ENCODE measurements at regions not wholly inside any gene's neighbourhood (a gene's known extent, or its start where the extent isn't known, plus 50 kb on each side); places are given as distances from the start of the nearest gene placed in this dataset.

- Histone ChIP-seq H3K9ac (ENCODE audit: low read length) (no peak overlapping the region), H3F3A (ENCODE audit: insufficient read depth) (no peaks in the 10 kb centered on the region), H4K20me1 (ENCODE audit: low read depth, low read length) (no peaks in the 10 kb centered on the region), H2AFZ (ENCODE audit: low read depth, low read length, severe bottlenecking) (no peak overlapping the region), H3K79me2 (ENCODE audit: insufficient read depth, low read length) (no peaks in the 10 kb centered on the region), H3K27ac (ENCODE audit: low read depth, low read length) (no peak overlapping the region), H3K9me2 (replicated peaks; ENCODE audit: insufficient read depth, low read length) (no peaks in the 10 kb centered on the region), H3K4me2 (ENCODE audit: low read depth, low read length, poor library complexity, severe bottlenecking) (no peak overlapping the region), H3K4me3 (ENCODE audit: insufficient read depth, low read length, poor library complexity, severe bottlenecking) (no peak overlapping the region), H3K27me3 (ENCODE audit: low read length) (no peaks in the 10 kb centered on the region), H3K9me3 (ENCODE audit: insufficient read depth, low read length) (no peaks in the 10 kb centered on the region), H3K36me3 (ENCODE audit: low read length) (no peaks in the 10 kb centered on the region)
- TF ChIP-seq CTCF (IDR thresholded peaks at IDR 0.05; ENCODE audit: insufficient read depth, low read length, poor library complexity, severe bottlenecking) (no peak), EZH2phosphoT487 (conservative IDR thresholded peaks at IDR 0.05; ENCODE audit: low read length) (no peak)
These were observed 807.8 kb upstream of the FOXG1 start for GRCh38 chr14:27958757-27959156.

- Histone ChIP-seq H3K27me3 (ENCODE audit: low read length) (no peaks in the 10 kb centered on the region), H3K4me2 (ENCODE audit: low read depth, low read length, poor library complexity, severe bottlenecking) (no peak overlapping the region), H3F3A (ENCODE audit: insufficient read depth) (no peaks in the 10 kb centered on the region)
These were observed 770.9 kb upstream of the FOXG1 start for GRCh38 chr14:27995691-27996090.

GRCh38 chr14:28001002-28001401, 765.6 kb upstream of the FOXG1 start:
- Histone ChIP-seq H3K9ac (ENCODE audit: low read length) (no peak overlapping the region), H4K20me1 (ENCODE audit: low read depth, low read length) (no peaks in the 10 kb centered on the region), H2AFZ (ENCODE audit: low read depth, low read length, severe bottlenecking) (no peak overlapping the region), H3K9me2 (replicated peaks; ENCODE audit: insufficient read depth, low read length) (no peaks in the 10 kb centered on the region), H3K4me2 (ENCODE audit: low read depth, low read length, poor library complexity, severe bottlenecking) (no peak overlapping the region), H3K27me3 (ENCODE audit: low read length) (no peaks in the 10 kb centered on the region), H3F3A (ENCODE audit: insufficient read depth) (no peaks in the 10 kb centered on the region), H3K36me3 (ENCODE audit: low read length) (no peaks in the 10 kb centered on the region), H3K27ac (ENCODE audit: low read depth, low read length) (no peak overlapping the region), H3K9me3 (ENCODE audit: insufficient read depth, low read length) (peaks cover 6% of the 10 kb centered on the region; the same call in 1 of the 2 replicates), H3K79me2 (ENCODE audit: insufficient read depth, low read length) (no peaks in the 10 kb centered on the region), H3K4me3 (ENCODE audit: insufficient read depth, low read length, poor library complexity, severe bottlenecking) (no peak overlapping the region)
- TF ChIP-seq EZH2phosphoT487 (conservative IDR thresholded peaks at IDR 0.05; ENCODE audit: low read length) (no peak), CTCF (IDR thresholded peaks at IDR 0.05; ENCODE audit: insufficient read depth, low read length, poor library complexity, severe bottlenecking) (no peak)

More at GRCh38 chr14:27995691-27996090, 770.9 kb upstream of the FOXG1 start:
- no peaks in the 10 kb centered on the region for H3K36me3 ChIP-seq (ENCODE audit: low read length)
- no peak overlapping the region for H3K4me3 ChIP-seq (ENCODE audit: insufficient read depth, low read length, poor library complexity, severe bottlenecking)
- no peaks in the 10 kb centered on the region for H3K9me2 ChIP-seq (replicated peaks; ENCODE audit: insufficient read depth, low read length)
- H3K9ac ChIP-seq (ENCODE audit: low read length): no peak overlapping the region
- H3K79me2 ChIP-seq (ENCODE audit: insufficient read depth, low read length): no peaks in the 10 kb centered on the region
- no peak overlapping the region for H3K27ac ChIP-seq (ENCODE audit: low read depth, low read length)
- H2AFZ ChIP-seq (ENCODE audit: low read depth, low read length, severe bottlenecking): no peak overlapping the region
- H4K20me1 ChIP-seq (ENCODE audit: low read depth, low read length): no peaks in the 10 kb centered on the region
- H3K9me3 ChIP-seq (ENCODE audit: insufficient read depth, low read length): no peaks in the 10 kb centered on the region
- TF ChIP-seq EZH2phosphoT487 (conservative IDR thresholded peaks at IDR 0.05; ENCODE audit: low read length) (no peak), CTCF (IDR thresholded peaks at IDR 0.05; ENCODE audit: insufficient read depth, low read length, poor library complexity, severe bottlenecking) (no peak)

Measured in SU-DHL-6 (cell line).